Adrenal gland (tissue), 9 donors: ENCODE measurements at regions not wholly inside any gene's neighbourhood (a gene's known extent, or its start where the extent isn't known, plus 50 kb on each side); places are given as distances from the start of the nearest gene placed in this dataset.

Experiments used
- DNase-seq, 7 donors: peaks; one replicate each; pipeline ENCODE4 v3.0.0-alpha.2; 2019 to 2020
- H3K27ac ChIP-seq, 5 donors: fragments of 200-600 bp; sonication (generic) in 4 of 5; 1 replicate in 3 of 5; 2 replicates in 2 of 5; pipeline versions ENCODE4 v1.5.1 to v1.8.0; 2016 to 2020; ENCODE audit warnings: mild to moderate bottlenecking in 1 of 5
- H3K27me3 ChIP-seq: fragments of 200-600 bp; 2 replicates; pipeline ENCODE4 v1.8.0; 2021
- H3K36me3 ChIP-seq, 2 donors: fragments of 200-600 bp; replicated peaks in 1 of 2; 1 replicate in 1 of 2; 2 replicates in 1 of 2; pipeline versions ENCODE4 v1.5.1 to v1.8.0; 2018 to 2022
- H3K4me1 ChIP-seq, 2 donors: fragments of 200-600 bp; replicated peaks in 1 of 2; 1 replicate in 1 of 2; 2 replicates in 1 of 2; pipeline versions ENCODE4 v1.5.1 to v1.8.0; 2018 to 2021
- H3K4me3 ChIP-seq, 4 donors: fragments of 200-600 bp; sonication (generic) in 3 of 4; one replicate each; pipeline ENCODE4 v1.5.1; 2016 to 2018
- H3K9me3 ChIP-seq, 3 donors: fragments of 200-600 bp; sonication (generic) in 1 of 3; replicated peaks in 1 of 3; 1 replicate in 2 of 3; 2 replicates in 1 of 3; pipeline versions ENCODE4 v1.5.1 to v1.8.0; 2016 to 2021
- CTCF ChIP-seq, 6 experiments: fragments of 450-650 bp in 4 of 6; fragments of 200-600 bp in 2 of 6; sonication (generic) in 1 of 6; IDR thresholded peaks; 1 replicate in 5 of 6; 2 replicates in 1 of 6; pipeline versions ENCODE4 v1.5.1 to v1.8.0; 2016 to 2021; ENCODE audit warnings: antibody characterized with exemption in 6 of 6, mild to moderate bottlenecking in 2 of 6, moderate library complexity in 1 of 6
- POLR2A ChIP-seq, 2 donors: fragments of 450-650 bp; IDR thresholded peaks; one replicate each; pipeline ENCODE4 v1.6.1; 2017; ENCODE audit warnings: antibody characterized with exemption in 2 of 2, mild to moderate bottlenecking in 2 of 2, moderate library complexity in 1 of 2
- WGBS, 4 donors: extraction: QIAGEN DNeasy Blood & Tissue Kit in 2 of 4; methylation state at CpG; one replicate each; pipeline versions ENCODE4 v1.1.5 to v1.1.7; 2013 to 2017; 5-methylcytosine and 5-hydroxymethylcytosine counted together
- intact Hi-C, 2 donors: fragments of 100-400 bp; cut with DNase I; formaldehyde crosslinking; loops; one replicate each; pipeline versions ENCODE4 v1.14.1 to v1.15.0; 2022 to 2023
- donor health status: healthy with polysubstance abuse.
- donor health status: Bipolar disorder and iron deficiency.
- donor health status: DM: yes; HTN: yes; CAD: no.
- donor health status: DM: no; HTN: no; CAD: no.
- donor health status: DM: no; HTN: no; CAD: no.

GRCh38 chr13:33372251-33372919, 86.8 kb upstream of the STARD13 start:
- no peak for DNase-seq
- Histone ChIP-seq H3K4me3 (no peak overlapping the region), H3K9me3 (no peaks in the 10 kb centered on the region), H3K36me3 (no peaks in the 10 kb centered on the region), H3K27ac (no peak overlapping the region), H3K4me1 (peaks cover 0 to 6% of the 10 kb centered on the region in 2 donors), H3K27me3 (no peaks in the 10 kb centered on the region)
- 46 to 59% (median 57%) methylated on average over 4 of the region's 4 CpGs for WGBS, 4 donors
- intact Hi-C loops, result no loop called here
- TF ChIP-seq POLR2A (IDR thresholded peaks at IDR 0.05), result no peak
- TF ChIP-seq CTCF (IDR thresholded peaks at IDR 0.05), result no peak

- DNase-seq, result no peak
- Histone ChIP-seq H3K4me1 (no peaks in the 10 kb centered on the region), H3K27me3 (no peaks in the 10 kb centered on the region), H3K9me3 (no peaks in the 10 kb centered on the region), H3K36me3 (no peaks in the 10 kb centered on the region), H3K27ac (no peak overlapping the region), H3K4me3 (no peak overlapping the region)
- TF ChIP-seq CTCF (IDR thresholded peaks at IDR 0.05) (no peak), POLR2A (IDR thresholded peaks at IDR 0.05) (no peak)
- intact Hi-C loops, result no loop called here
Measured at GRCh38 chr13:33373624-33374023, 88.1 kb upstream of the STARD13 start.

- Histone ChIP-seq H3K4me3 (no peak overlapping the region), H3K9me3 (no peaks in the 10 kb centered on the region), H3K27me3 (no peaks in the 10 kb centered on the region), H3K27ac (no peak overlapping the region), H3K36me3 (no peaks in the 10 kb centered on the region), H3K4me1 (peaks cover 4 to 10% of the 10 kb centered on the region in 2 donors)
- TF ChIP-seq CTCF (IDR thresholded peaks at IDR 0.05) (no peak), POLR2A (IDR thresholded peaks at IDR 0.05) (no peak)
- intact Hi-C loops, result no loop called here
- DNase-seq, result no peak
- WGBS, 4 donors, result 79 to 94% (median 88%) methylated on average over 1 of the region's 1 CpG
Measured at GRCh38 chr13:33375421-33375820, 89.9 kb upstream of the STARD13 start.

GRCh38 chr13:33376212-33376611, 90.7 kb upstream of the STARD13 start:
- peaks cover 4 to 10% of the 10 kb centered on the region in 2 donors for H3K4me1 ChIP-seq
- intact Hi-C loops, result no loop called here
- H3K9me3 ChIP-seq, result no peaks in the 10 kb centered on the region
- H3K27me3 ChIP-seq, result no peaks in the 10 kb centered on the region
- TF ChIP-seq POLR2A (IDR thresholded peaks at IDR 0.05), result no peak
- TF ChIP-seq CTCF (IDR thresholded peaks at IDR 0.05), result no peak
- no peaks in the 10 kb centered on the region for H3K36me3 ChIP-seq
- H3K27ac ChIP-seq, result no peak overlapping the region
- H3K4me3 ChIP-seq, result no peak overlapping the region
- no peak for DNase-seq
- WGBS, 4 donors, result 95 to 100% (median 97%) methylated on average over 1 of the region's 1 CpG
